ENCODE measurements at regions not wholly inside any gene's neighbourhood (a gene's known extent, or its start where the extent isn't known, plus 50 kb on each side); places are given as distances from the start of the nearest gene placed in this dataset.
"Not testable (repeated sequence)": the region's sequence is repeated elsewhere in the genome, so short reads cannot be mapped to it uniquely, and the experiment has no call there.

GRCh38 chr9:39567396-39567795 is 211.9 kb downstream of the SPATA31A1 start:
- not testable (repeated sequence) for TF ChIP-seq CTCF (IDR thresholded peaks at IDR 0.05; ENCODE audit: low read depth, low read length, missing input control); YY1 (IDR thresholded peaks at IDR 0.05); FOXA1 (IDR thresholded peaks at IDR 0.05); REST (IDR thresholded peaks at IDR 0.05); MAX (IDR thresholded peaks at IDR 0.05); JUND (IDR thresholded peaks at IDR 0.05); EGR1 (IDR thresholded peaks at IDR 0.05; ENCODE audit: low read depth in 2 of 2); SP1 (IDR thresholded peaks at IDR 0.05); RAD21 (IDR thresholded peaks at IDR 0.05); NR2F2 (IDR thresholded peaks at IDR 0.05); GABPA (IDR thresholded peaks at IDR 0.05 in 1 of 2, conservative IDR thresholded peaks at IDR 0.05 in 1 of 2); HNF4G (IDR thresholded peaks at IDR 0.05); ZBTB33 (IDR thresholded peaks at IDR 0.05)

All from liver (tissue), 3 donors.